ENCODE measurements at regions not wholly inside any gene's neighbourhood (a gene's known extent, or its start where the extent isn't known, plus 50 kb on each side); places are given as distances from the start of the nearest gene placed in this dataset.
A peak's percentile ranks its signal among the peaks of the same experiment; 100 is the strongest.

DNA sequence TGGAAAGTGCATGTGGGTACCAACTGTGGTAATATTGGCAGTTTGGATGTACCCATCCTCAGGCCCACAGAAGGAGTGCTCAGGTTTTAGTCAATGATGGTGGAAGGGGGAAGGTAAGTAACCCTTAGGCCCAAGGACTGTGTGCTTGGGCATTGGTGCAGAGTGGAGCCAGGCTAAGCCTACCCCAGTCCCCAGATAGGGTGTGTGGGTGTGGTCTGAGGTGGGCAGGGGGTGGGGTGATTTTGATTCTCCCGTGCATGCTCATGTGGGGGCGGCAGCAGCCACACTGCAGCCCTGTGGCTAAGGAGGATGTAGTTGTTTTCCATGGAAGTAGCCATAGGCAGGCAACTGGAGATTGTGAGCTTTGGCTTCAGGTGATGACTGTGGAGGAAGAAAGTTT is 2197.3 kb downstream of the PCDH9 start:
- H3K4me3 Mint-ChIP-seq (ENCODE audit: low read depth), result no peak overlapping the region
- no peak for DNase-seq (ENCODE audit: low spot score, unreplicated experiment)
- TF ChIP-seq, protein P1, sequence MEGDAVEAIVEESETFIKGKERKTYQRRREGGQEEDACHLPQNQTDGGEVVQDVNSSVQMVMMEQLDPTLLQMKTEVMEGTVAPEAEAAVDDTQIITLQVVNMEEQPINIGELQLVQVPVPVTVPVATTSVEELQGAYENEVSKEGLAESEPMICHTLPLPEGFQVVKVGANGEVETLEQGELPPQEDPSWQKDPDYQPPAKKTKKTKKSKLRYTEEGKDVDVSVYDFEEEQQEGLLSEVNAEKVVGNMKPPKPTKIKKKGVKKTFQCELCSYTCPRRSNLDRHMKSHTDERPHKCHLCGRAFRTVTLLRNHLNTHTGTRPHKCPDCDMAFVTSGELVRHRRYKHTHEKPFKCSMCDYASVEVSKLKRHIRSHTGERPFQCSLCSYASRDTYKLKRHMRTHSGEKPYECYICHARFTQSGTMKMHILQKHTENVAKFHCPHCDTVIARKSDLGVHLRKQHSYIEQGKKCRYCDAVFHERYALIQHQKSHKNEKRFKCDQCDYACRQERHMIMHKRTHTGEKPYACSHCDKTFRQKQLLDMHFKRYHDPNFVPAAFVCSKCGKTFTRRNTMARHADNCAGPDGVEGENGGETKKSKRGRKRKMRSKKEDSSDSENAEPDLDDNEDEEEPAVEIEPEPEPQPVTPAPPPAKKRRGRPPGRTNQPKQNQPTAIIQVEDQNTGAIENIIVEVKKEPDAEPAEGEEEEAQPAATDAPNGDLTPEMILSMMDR (IDR thresholded peaks at IDR 0.05; ENCODE audit: unreplicated experiment), result no peak
- H3K27me3 Mint-ChIP-seq, result no peaks in the 10 kb centered on the region
- H3K4me1 Mint-ChIP-seq (ENCODE audit: low read depth), result no peaks in the 10 kb centered on the region
- H3K36me3 Mint-ChIP-seq (ENCODE audit: insufficient read depth), result no peaks in the 10 kb centered on the region
- H3K9me3 Mint-ChIP-seq (ENCODE audit: low read depth), result peaks cover 2% of the 10 kb centered on the region
- no peak overlapping the region for H3K27ac Mint-ChIP-seq

DNA sequence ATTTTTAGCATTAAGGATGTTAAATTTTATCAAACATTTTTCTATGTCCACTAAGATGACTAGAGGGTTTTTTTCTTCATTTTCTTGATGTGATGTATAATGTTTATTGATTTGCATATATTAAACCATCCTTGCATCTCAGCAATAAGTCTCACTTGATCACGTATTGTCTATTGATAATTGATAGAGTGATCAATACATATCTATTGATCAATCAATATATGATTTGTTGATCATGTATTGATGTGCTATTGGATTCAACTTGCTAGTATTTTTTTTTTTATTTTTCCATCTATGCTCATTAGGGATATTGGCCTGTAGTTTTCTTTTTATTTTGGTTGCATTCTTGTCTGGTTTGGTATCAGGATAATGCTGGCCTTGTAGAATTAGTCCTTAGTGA is 2202.0 kb downstream of the PCDH9 start:
- DNase-seq (ENCODE audit: low spot score, unreplicated experiment), result no peak
- Mint-ChIP-seq H3K27me3 (no peaks in the 10 kb centered on the region), H3K9me3 (ENCODE audit: low read depth) (peaks cover 1% of the 10 kb centered on the region), H3K27ac (no peak overlapping the region), H3K4me3 (ENCODE audit: low read depth) (no peak overlapping the region), H3K36me3 (ENCODE audit: insufficient read depth) (no peaks in the 10 kb centered on the region), H3K4me1 (ENCODE audit: low read depth) (no peaks in the 10 kb centered on the region)
- TF ChIP-seq, protein P1 (IDR thresholded peaks at IDR 0.05; ENCODE audit: unreplicated experiment), result no peak

DNA sequence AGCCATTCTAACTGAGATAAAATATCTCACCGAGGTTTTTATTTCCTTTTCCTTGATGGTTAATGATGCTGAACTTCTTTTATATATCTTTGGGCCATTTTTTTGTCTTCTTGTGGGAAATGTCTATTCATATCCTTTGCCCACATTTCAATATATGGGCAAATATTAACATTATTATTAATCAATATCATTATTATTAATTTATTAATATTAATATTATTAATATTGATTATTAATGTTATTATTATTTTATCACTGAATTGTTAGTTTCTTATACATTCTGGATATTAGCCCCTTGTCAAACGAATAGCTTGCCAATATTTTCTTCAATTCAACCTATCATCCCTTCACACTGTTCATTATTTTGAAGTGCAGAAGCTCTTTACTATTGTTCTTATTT is 2203.6 kb downstream of the PCDH9 start:
- H3K27ac Mint-ChIP-seq, result no peak overlapping the region
- no peaks in the 10 kb centered on the region for H3K4me1 Mint-ChIP-seq (ENCODE audit: low read depth)
- H3K36me3 Mint-ChIP-seq (ENCODE audit: insufficient read depth), result no peaks in the 10 kb centered on the region
- no peaks in the 10 kb centered on the region for H3K27me3 Mint-ChIP-seq
- no peak overlapping the region for H3K4me3 Mint-ChIP-seq (ENCODE audit: low read depth)
- no peak for DNase-seq (ENCODE audit: low spot score, unreplicated experiment)
- TF ChIP-seq, protein P1 (IDR thresholded peaks at IDR 0.05; ENCODE audit: unreplicated experiment), result no peak
- peaks cover 9% of the 10 kb centered on the region for H3K9me3 Mint-ChIP-seq (ENCODE audit: low read depth)

DNA sequence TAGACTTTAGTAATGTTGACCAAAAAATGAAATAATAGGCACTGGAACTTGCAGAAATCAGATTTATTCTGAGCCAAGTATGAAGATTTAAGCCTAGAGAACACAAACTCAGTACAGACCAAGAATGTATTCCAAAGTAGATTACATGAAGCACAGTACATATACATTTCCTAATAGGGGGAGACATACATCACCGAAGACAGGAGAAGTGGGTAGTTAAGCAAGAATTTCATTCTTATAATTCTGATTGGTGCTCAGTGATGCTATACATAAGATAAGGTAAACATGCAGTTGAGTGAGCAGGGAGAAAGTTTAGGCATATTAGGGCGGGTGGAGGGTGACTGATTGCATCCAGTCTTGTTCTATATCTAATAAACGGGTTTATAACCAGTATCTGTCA is 2218.8 kb downstream of the PCDH9 start:
- Mint-ChIP-seq H3K27ac (no peak overlapping the region), H3K36me3 (ENCODE audit: insufficient read depth) (no peaks in the 10 kb centered on the region), H3K9me3 (ENCODE audit: low read depth) (no peaks in the 10 kb centered on the region), H3K4me1 (ENCODE audit: low read depth) (no peaks in the 10 kb centered on the region), H3K27me3 (no peaks in the 10 kb centered on the region), H3K4me3 (ENCODE audit: low read depth) (no peak overlapping the region)
- TF ChIP-seq, protein P1 (IDR thresholded peaks at IDR 0.05; ENCODE audit: unreplicated experiment), result no peak
- no peak for DNase-seq (ENCODE audit: low spot score, unreplicated experiment)

DNA sequence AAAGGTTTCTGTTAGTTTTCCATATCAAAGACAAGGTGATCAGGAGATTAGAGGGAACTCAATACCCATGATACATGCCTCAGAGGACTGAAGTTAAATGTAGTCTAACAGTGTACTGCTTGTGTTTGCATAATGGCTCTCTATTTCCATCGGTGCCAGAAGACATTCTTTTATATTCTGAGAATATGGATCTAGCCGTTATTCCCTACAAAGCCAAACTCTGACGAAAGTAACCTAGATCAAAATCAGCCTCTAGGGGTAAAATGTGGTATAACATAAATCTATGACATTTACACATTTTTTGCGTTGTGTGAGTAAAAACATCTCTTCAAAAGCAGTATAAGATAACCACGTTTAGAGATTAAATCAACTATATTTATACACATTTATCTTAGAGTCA is 2232.7 kb downstream of the PCDH9 start:
- Mint-ChIP-seq H3K4me3 (ENCODE audit: low read depth) (no peak overlapping the region), H3K4me1 (ENCODE audit: low read depth) (no peaks in the 10 kb centered on the region), H3K9me3 (ENCODE audit: low read depth) (peaks cover 5% of the 10 kb centered on the region), H3K27me3 (no peaks in the 10 kb centered on the region), H3K27ac (no peak overlapping the region), H3K36me3 (ENCODE audit: insufficient read depth) (no peaks in the 10 kb centered on the region)
- no peak for DNase-seq (ENCODE audit: low spot score, unreplicated experiment)
- TF ChIP-seq, protein P1 (IDR thresholded peaks at IDR 0.05; ENCODE audit: unreplicated experiment), result peak; percentile 15
